Suprapubic skin (tissue), 4 donors: ENCODE measurements at regions not wholly inside any gene's neighbourhood (a gene's known extent, or its start where the extent isn't known, plus 50 kb on each side); places are given as distances from the start of the nearest gene placed in this dataset.

ENCODE experiments used
- DNase-seq, 2 donors: peaks; one replicate each; pipeline ENCODE4 v3.0.0-alpha.2; 2019; ENCODE audit warnings: low spot score in 2 of 2
- H3K27ac ChIP-seq: fragments of 200-600 bp; sonication (generic); one replicate; pipeline ENCODE4 v1.5.1; 2019
- H3K27me3 ChIP-seq: fragments of 200-600 bp; sonication (generic); one replicate; pipeline ENCODE4 v1.5.1; 2019
- H3K36me3 ChIP-seq: fragments of 200-600 bp; sonication (generic); one replicate; pipeline ENCODE4 v1.5.1; 2019
- H3K4me1 ChIP-seq: fragments of 200-600 bp; sonication (generic); one replicate; pipeline ENCODE4 v1.5.1; 2019
- H3K4me3 ChIP-seq: fragments of 200-600 bp; sonication (generic); one replicate; pipeline ENCODE4 v1.5.1; 2019; ENCODE audit warnings: mild to moderate bottlenecking
- H3K9me3 ChIP-seq: fragments of 200-600 bp; sonication (generic); one replicate; pipeline ENCODE4 v1.5.1; 2019
- EP300 ChIP-seq: sonication (generic); formaldehyde crosslinking; IDR thresholded peaks from one replicate; pipeline ENCODE4 v1.6.1; 2017; ENCODE audit warnings: antibody characterized with exemption
- POLR2A ChIP-seq, 2 donors: fragments of 450-650 bp; IDR thresholded peaks; one replicate each; pipeline ENCODE4 v1.6.1; 2017; ENCODE audit warnings: antibody characterized with exemption in 2 of 2, mild to moderate bottlenecking in 2 of 2, moderate library complexity in 2 of 2
- POLR2AphosphoS5 ChIP-seq, 3 donors: sonication (generic); formaldehyde crosslinking; IDR thresholded peaks; one replicate each; pipeline ENCODE4 v1.6.1; 2017; ENCODE audit warnings: antibody characterized with exemption in 3 of 3
- WGBS: methylation state at CpG from one replicate; pipeline ENCODE4 v1.1.5; 2018; 5-methylcytosine and 5-hydroxymethylcytosine counted together
- TF ChIP-seq, protein P1 (sequence below), 2 donors: fragments of 200-600 bp in 1 of 2; fragments of 450-650 bp in 1 of 2; sonication (generic) in 1 of 2; IDR thresholded peaks; one replicate each; pipeline ENCODE4 v1.5.1; 2016 to 2019; ENCODE audit warnings: antibody characterized with exemption in 2 of 2, mild to moderate bottlenecking in 1 of 2, moderate library complexity in 1 of 2

GRCh38 chr3:72299823-72300222, 514.9 kb upstream of the PROK2 start:
- H3K36me3 ChIP-seq, result no peaks in the 10 kb centered on the region
- H3K27me3 ChIP-seq, result no peaks in the 10 kb centered on the region
- DNase-seq, result no peak
- no peak overlapping the region for H3K4me3 ChIP-seq
- no peak for TF ChIP-seq POLR2A (IDR thresholded peaks at IDR 0.05)
- TF ChIP-seq, protein P1, sequence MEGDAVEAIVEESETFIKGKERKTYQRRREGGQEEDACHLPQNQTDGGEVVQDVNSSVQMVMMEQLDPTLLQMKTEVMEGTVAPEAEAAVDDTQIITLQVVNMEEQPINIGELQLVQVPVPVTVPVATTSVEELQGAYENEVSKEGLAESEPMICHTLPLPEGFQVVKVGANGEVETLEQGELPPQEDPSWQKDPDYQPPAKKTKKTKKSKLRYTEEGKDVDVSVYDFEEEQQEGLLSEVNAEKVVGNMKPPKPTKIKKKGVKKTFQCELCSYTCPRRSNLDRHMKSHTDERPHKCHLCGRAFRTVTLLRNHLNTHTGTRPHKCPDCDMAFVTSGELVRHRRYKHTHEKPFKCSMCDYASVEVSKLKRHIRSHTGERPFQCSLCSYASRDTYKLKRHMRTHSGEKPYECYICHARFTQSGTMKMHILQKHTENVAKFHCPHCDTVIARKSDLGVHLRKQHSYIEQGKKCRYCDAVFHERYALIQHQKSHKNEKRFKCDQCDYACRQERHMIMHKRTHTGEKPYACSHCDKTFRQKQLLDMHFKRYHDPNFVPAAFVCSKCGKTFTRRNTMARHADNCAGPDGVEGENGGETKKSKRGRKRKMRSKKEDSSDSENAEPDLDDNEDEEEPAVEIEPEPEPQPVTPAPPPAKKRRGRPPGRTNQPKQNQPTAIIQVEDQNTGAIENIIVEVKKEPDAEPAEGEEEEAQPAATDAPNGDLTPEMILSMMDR (IDR thresholded peaks at IDR 0.05), result no peak
- TF ChIP-seq EP300, result no peak
- TF ChIP-seq POLR2AphosphoS5 (IDR thresholded peaks at IDR 0.05), result no peak
- peaks cover 28% of the 10 kb centered on the region for H3K4me1 ChIP-seq
- 45% methylated on average over 4 of the region's 4 CpGs for WGBS
- no peaks in the 10 kb centered on the region for H3K9me3 ChIP-seq
- no peak overlapping the region for H3K27ac ChIP-seq

- no peaks in the 10 kb centered on the region for H3K27me3 ChIP-seq
- no peak overlapping the region for H3K4me3 ChIP-seq
- no peaks in the 10 kb centered on the region for H3K9me3 ChIP-seq
- WGBS, result 58% methylated on average over 6 of the region's 6 CpGs
- no peaks in the 10 kb centered on the region for H3K36me3 ChIP-seq
- TF ChIP-seq POLR2AphosphoS5 (IDR thresholded peaks at IDR 0.05), result no peak
- no peak for TF ChIP-seq POLR2A (IDR thresholded peaks at IDR 0.05)
- TF ChIP-seq, protein P1 (IDR thresholded peaks at IDR 0.05), result no peak
- no peak for TF ChIP-seq EP300
- no peak overlapping the region for H3K27ac ChIP-seq
- DNase-seq, result no peak
- peaks cover 28% of the 10 kb centered on the region for H3K4me1 ChIP-seq
These were observed 514.4 kb upstream of the PROK2 start for GRCh38 chr3:72299321-72299802.

DNA sequence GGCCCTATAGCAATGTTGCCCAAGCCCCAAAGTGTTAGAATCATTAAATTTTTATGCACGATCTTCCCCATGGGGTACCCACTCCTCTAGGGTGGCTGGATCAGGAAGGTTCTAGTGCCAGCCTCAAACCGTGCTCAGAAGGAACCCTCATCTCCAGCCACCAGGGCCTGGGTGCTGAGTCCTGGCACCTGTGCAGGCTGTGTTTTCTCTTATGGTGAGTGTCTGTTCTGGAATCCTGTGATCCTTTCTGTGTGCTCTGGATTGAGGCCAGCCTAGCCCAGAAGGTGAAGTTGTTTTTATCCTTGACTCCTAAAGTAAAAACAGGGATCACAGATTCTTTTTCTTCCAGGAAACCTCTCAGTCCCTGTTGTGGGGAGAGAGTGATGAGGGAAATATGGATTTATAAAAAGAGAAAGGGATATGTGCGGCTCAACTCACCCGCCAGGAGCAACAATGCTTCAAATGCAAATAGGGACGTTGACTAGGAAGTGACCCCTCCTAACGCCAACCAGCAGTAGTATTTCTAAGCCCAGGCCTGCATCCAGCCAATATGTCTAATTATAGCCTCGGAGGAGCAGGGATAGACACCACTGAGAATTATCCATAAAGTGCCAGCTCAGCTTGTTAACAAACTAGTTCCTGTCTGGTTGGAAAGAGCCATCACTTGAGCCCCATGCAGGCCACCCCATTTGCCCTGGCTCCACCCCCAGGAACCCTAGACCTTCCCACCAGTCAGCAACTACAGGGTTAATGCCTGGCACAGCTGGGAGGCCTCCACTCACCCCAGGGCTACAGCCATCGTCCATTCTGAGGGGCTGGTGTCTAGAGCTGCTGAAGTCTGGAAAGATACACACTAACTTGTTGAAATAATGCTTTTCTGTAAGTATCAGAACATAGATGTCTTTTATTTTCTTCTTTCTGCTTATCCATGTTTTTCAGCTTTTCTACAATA, 513.5 kb upstream of the PROK2 start:
- TF ChIP-seq POLR2A (IDR thresholded peaks at IDR 0.05) (no peak), POLR2AphosphoS5 (IDR thresholded peaks at IDR 0.05) (no peak), EP300 (no peak)
- TF ChIP-seq, protein P1 (IDR thresholded peaks at IDR 0.05), result no peak
- WGBS, result 62% methylated on average over 7 of the region's 8 CpGs
- H3K4me1 ChIP-seq, result peaks cover 28% of the 10 kb centered on the region
- DNase-seq, result no peak
- no peaks in the 10 kb centered on the region for H3K27me3 ChIP-seq
- no peaks in the 10 kb centered on the region for H3K36me3 ChIP-seq
- H3K4me3 ChIP-seq, result no peak overlapping the region
- no peaks in the 10 kb centered on the region for H3K9me3 ChIP-seq
- H3K27ac ChIP-seq, result no peak overlapping the region

- H3K9me3 ChIP-seq, result no peaks in the 10 kb centered on the region
- H3K4me1 ChIP-seq, result peaks cover 28% of the 10 kb centered on the region
- H3K27ac ChIP-seq, result no peak overlapping the region
- H3K4me3 ChIP-seq, result no peak overlapping the region
- WGBS, result 100% methylated on average over 1 of the region's 1 CpG
- no peak for DNase-seq
- no peak for TF ChIP-seq POLR2A (IDR thresholded peaks at IDR 0.05)
- TF ChIP-seq EP300, result no peak
- TF ChIP-seq POLR2AphosphoS5 (IDR thresholded peaks at IDR 0.05), result no peak
- TF ChIP-seq, protein P1 (IDR thresholded peaks at IDR 0.05), result no peak
- H3K36me3 ChIP-seq, result no peaks in the 10 kb centered on the region
- H3K27me3 ChIP-seq, result no peaks in the 10 kb centered on the region
These were observed 512.5 kb upstream of the PROK2 start for GRCh38 chr3:72297481-72297880.

DNA sequence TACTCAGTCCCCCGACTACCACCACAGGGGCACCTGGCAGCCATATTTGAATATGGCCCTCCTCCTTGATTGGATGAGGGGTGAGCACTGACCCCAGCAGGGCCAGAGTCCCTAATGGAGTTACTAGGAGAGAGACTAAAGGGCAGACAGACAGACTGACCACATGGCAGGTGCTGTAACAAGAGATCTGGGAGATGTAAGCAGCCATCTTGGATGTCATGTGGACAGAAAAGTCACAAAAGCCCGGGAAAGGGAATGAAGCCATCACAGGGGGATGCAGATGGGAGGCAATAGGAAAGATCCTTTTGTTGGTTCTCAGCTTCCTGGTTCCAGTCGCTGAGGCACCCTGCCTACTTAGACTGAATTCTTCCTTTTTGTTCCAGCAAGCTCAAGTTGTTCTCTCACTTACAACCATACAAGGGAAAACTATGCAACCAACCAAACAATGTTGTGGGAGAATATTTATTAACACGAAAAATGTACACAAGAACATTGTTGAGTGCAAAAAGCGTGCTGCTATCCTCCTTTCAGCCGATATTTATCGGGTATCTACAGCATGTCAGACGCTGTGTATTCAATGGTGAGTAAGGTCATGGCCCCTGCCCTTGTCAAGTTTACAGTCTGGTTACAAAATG, 511.6 kb upstream of the PROK2 start:
- WGBS, result 87% methylated on average over 8 of the region's 8 CpGs
- no peaks in the 10 kb centered on the region for H3K36me3 ChIP-seq
- no peak for DNase-seq
- TF ChIP-seq, protein P1 (IDR thresholded peaks at IDR 0.05), result no peak
- no peak for TF ChIP-seq POLR2A (IDR thresholded peaks at IDR 0.05)
- TF ChIP-seq EP300, result no peak
- TF ChIP-seq POLR2AphosphoS5 (IDR thresholded peaks at IDR 0.05), result no peak
- H3K4me3 ChIP-seq, result no peak overlapping the region
- no peaks in the 10 kb centered on the region for H3K9me3 ChIP-seq
- H3K27ac ChIP-seq, result no peak overlapping the region
- peaks cover 28% of the 10 kb centered on the region for H3K4me1 ChIP-seq
- no peaks in the 10 kb centered on the region for H3K27me3 ChIP-seq
